Fibroblast of skin of left quadriceps (primary cell): ENCODE measurements at regions not wholly inside any gene's neighbourhood (a gene's known extent, or its start where the extent isn't known, plus 50 kb on each side); places are given as distances from the start of the nearest gene placed in this dataset.

Experiments used
- DNase-seq, 2 experiments: peaks; one replicate each; pipeline ENCODE4 v3.0.0-alpha.2; 2013; ENCODE audit warnings: low read depth in 2 of 2

DNA sequence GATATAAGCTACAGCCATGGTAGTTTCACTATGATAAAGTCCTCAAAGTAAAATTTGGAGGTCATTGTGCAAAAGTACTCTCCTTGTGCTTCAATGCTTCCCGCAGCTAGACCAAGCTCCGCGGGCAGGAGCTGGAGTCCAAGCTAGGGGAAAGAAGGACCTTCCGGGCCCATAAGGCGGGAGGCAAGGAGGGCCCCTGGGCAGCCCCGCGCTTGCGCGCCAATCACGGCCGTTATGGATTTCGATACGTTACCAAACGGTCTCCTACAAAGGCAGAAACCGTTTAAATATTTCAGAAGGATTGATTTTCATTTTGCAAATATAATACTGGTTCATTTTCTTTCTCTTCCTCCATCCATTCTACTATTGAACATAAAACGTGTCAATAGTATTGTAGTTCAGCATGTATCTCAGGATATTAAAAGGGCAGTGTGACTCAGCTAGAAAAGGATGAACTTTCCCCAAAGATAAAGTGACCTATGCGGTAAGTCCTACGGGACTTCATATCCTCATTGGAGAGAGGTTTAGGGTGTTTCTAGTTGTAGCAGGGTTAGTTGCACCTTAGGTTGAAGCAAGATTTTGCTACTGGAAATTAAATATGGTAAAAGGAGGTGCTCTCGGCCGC is 128.0 kb downstream of the KIF20B start:
- no peak for DNase-seq

DNA sequence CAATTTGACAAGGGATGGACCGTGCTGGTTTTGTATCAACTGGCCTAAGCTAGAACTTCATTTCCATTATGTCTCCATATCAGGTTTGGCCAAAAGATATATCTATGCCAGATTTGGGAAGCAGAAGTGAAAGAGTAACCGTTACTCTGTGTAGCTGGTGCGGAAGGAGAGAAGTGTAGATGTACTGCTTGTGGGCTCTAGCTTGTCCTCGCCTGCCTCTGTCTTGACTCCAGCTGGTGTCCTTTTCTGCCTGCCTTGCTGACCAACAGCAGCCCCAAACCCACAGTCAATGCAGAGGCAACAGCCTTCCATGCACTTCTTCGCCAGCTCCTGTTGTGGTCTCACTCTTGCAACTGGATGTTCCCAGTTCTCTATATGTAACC is 128.5 kb downstream of the KIF20B start:
- DNase-seq: no peak

DNA sequence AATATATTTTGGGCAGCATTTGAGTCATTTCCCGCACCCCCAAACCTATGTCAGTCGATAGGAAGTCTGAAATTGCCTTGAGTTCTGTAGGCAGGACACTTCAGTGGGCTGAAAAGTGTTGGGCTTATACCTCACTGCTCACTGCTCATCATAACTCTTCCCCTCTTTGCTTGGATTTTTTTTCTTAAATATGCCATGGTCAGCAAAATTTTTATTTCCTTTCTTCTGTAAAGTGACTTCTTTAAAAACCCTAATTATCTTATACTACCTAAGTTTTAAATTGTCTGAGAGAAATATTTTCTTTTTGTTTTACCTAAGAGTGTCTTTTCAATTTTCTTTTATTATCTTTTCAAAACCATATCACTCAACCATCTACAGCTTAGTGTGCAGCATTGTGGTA is 129.2 kb downstream of the KIF20B start:
- no peak for DNase-seq

DNA sequence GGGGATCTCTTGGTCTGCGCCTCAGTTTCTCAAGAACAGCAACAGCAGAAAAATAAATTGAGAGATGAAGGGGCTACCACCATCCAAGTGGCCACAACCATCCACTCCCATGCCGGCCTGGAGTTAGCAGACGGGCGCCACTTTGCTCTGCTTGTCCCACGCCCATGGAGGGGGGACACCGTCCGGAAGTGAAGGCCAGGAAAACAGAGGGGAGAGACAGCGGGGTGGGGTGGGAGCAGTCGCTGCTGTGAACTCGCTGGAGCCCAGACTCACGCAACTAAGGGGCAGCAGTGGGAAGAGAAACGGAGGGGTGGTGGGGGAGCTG is 135.4 kb downstream of the KIF20B start:
- no peak for DNase-seq

DNA sequence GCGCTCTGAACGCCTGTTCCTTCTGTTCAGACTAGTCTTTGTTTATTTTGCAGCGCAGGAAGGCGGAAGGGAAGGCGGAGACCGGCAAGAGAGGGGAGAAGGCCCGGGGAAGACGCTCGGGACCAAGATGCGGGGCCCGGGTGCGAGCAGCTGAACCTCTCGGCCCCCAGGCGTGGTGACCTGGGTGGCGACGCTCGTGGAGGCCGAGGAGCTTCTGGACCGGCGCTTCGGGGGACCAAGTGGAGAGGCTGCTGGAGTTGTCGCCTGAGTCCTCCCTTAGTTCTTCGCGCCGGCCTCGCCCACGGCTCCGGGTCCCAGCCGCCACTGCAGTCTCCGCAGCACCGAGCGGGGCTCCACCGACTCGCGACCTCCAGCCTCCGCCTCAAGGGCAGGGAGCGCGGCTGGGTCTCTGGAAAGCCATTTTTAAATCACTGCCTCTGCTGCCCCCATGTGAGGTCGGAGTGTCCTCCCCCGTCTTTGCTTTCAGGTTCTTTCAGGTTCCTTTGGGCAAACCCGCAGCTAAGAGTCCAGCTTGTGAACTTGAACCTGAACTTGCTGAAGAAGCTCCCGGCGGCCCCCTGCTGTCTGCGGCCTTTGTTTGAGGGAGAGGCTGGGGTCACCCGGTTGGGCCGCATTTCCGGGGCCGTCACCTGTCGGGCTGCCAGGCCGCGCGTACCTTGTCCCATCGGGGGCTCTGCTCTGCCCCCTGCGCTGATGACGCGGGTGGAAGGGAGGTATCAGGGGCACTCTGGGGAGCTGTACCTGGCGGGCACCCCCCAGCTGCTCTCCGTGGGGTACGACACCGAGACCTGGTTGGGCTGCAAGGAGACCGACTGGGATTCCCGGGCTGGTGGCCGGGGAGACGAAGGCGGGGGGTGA is 136.0 kb downstream of the KIF20B start:
- no peak for DNase-seq

DNA sequence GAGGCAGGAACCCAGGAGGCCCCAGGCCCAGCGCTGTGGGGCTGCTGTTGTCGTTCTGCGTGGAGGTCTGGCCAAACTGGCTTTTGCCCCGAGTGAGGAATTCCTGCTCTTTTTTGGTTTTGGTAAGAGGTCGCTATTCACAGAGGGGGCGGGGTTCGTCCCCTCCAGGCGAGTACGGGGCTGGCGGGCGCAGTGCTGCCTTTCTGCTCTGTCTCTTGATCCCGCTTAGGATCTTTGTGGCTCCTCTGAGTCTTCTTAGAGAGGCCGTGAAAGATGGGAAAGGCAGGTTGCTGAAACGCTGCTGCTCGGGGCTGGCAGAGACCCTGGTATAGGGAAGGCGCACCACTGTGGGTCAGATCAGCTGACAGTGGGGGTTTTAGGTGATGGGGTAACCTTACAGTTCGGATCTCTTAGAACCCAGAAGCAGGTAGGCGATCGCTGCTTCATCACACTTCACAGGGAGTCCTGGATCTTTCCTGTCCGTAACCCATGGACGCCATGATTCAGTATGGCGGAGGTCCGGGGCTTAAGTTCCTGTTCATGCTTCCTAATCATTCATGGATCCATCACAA is 136.7 kb downstream of the KIF20B start:
- no peak for DNase-seq

DNA sequence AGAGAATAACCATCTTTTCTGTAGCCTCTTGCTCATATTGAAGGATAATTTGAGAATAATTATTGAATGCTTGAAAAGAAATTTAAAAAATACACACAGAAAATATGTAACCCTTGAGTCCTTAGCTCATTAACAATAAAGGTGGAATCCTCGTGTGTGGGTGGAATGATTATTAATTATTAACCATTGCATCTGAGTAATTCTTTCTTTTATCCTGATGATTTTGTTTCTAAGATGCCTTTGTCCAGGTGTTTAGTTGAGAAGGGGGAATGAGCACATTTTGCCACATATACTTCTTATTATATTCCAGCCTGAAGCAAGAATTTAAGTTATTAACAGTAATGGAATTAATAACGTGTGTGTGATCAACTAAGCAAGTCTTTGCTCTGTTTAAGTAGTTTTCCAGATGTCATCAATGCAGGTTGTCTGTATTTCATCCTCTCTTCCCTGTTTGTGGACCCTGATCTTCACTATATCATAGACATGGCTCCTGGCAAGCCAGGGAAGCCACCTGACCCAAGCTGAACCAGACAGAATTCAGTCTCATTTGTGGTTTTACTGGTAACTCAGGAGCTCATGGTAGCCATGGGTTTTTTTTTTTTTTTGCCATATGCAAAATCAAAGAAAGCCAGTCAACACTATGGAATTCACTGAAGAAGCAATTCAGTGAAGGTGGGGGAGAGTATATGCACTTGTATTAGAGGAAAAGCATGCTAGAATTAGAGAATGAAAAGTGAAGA is 144.3 kb downstream of the KIF20B start:
- DNase-seq: no peak

DNA sequence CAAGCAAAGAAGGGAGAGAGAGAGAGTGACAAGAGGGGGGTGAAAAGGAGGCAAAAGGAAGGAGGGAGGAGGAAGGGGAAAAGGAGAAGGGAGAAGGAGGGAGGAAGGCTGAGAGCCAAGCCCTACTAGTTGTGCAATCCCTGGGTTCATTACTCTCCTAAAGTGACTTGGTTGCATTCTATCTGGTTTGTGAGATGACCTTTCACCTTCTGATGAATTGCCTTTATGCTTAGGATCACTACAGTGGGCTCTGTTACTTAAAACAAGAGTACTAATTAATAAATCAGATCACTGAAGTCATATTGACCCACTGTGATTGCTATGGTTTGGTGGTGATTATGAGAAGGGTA is 144.9 kb downstream of the KIF20B start:
- no peak for DNase-seq

DNA sequence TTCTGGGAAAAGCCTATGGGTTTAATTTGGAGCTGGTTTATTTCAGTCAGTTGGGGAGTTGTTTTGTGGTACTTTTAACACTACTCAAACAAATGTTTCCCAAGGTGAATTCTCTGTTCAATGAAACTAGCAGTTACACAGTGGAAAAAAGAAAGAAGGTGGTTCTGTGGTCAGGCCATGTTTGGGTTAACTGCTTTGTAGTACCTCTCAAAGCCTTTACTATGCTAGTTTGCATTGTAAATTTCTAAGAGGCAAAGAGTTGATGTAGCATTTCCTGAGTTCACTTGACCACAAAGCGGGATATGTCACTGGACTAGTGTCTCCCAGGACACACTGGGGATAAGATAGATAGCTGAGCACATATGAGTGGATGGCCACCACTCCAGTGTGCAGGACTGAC is 145.4 kb downstream of the KIF20B start:
- no peak for DNase-seq

DNA sequence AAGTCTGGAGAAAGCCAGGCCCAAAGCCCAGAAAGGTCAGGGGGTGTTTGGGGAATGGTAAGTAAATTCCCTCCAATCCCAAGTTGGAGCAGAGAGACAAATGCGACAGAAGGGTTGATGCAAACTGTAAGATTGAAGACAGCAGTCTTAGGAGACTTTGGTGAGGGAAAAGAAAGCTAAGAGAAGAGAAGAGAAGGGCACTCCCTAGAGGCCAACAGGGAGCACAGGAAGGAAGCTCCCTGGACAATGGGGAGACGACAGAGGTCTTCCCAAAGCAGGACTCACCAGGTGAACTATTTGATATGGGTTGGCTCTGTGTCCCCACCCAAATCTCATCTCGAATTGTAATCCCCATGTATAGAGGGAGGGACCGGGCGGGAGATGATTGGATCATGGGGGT is 151.5 kb downstream of the KIF20B start:
- no peak for DNase-seq

DNA sequence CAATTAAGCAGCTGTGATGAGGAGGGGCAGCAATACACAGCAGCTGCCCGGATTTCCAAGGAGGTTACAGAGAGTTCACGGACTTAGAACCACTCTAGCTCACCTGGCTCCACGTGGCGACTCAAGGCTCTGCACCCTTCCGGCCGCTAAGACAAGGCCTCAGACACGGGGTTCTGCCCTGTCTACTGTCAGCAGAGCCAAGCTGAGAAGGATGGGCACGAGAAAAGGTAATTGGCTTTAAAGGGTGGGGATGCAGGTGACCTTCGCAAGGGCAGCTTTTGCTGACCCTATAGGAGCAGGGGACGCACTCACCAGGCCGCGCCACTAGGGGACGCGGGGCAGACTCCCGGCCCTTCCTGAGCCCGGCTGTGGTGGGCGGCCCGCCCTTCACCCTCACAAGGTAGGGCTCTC is 152.4 kb downstream of the KIF20B start:
- no peak for DNase-seq

DNA sequence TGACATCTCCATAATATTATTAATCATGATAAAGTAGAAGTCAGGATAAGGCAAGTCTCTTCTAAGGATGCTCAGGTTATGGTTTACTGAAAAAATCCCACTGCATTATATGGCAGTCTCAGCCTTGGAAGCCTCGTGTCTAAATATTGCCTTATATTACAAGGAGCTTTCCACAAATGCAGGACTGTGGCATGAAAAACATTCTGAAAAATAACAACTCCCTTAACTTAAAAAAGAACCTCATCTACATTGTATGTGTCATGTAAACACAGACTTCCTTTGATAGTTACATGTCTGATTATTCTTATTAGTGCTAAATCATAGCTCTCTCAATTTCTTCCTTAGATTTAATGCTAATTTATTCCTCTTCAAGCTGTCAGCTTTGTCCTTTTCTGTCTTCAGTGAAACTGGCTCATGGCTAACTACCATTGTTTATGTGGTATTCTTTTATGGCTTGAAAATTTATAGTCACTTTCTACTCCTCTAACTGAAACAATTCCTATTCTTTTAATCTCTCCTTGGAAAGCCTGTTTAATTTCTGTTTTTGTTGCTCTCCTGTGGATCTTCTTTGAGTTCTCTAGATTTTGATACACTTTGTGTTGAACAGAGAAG is 156.1 kb downstream of the KIF20B start:
- DNase-seq: no peak

DNA sequence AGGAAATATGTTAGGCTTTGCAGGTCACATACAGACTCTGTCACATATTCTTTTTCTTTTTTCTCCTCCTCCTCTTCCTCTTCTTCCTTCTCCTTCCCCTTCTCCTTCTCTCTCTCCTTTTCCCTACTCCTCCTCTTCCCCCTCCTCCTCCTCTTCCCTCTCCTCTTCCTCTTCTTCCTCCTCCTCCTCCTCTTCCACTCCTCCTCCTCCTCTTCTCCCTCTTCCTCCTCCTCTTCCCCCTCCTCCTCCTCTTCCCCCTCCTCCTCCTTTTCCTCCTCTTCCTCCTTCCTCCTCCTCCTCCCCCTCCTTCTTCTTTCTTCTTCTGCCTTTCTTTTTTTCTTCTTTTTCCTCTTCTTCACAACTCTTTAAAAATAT is 159.8 kb downstream of the KIF20B start:
- DNase-seq: no peak

DNA sequence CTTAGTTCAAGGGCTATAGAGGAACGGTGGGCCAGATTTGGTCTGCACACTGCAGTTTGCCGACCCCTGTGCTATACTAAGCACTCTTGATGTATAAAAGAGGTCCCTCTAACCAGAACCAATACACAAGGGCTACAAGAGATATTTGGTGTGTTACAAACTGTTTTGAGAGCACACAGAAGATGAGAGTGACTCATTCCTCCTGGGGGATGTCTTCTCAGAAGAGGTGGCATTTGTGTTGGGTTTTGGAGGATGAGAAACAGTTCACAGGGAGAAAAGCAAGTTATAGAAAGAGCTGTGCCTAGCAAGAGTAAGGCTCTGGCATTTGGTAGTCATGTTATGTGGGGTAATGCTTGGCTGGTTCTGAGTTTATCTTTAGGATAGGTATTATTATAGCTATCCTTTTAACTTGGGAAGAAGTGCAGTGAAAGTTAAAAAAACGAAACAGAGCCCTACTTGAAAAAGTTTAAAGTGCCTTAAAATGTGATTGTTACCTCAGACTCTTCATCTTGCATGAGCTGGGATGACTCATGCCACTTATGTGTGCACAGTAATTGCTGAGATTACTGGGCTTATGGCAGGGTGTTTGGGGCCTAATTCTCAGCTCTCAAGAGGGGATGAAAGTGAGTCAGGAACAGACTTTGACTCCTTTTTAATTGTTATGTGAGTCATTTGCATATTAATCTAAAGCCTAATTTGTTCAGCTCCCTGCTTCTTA is 160.4 kb downstream of the KIF20B start:
- peak; percentile 30 to 31 for DNase-seq

DNA sequence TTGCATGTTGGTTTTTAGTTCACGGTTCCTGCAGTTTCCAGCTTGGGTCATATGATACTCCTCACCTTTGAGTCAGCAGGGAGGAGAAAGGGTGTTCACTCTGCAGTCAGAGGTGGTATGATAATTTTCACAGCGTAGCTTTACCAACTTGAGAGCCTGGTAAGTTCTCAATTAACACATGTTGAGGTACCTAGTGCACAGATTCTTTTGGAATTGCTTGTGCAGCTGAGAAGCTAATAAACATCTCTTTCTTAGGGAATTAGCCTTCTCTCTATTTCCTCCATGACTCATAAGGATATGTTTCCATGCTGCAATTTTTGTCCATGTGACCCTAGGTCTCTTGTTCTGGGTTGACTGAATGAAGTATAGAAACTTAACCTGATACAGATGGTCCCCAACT is 166.6 kb downstream of the KIF20B start:
- DNase-seq: peak in 1 of 2 experiments; percentile 3

DNA sequence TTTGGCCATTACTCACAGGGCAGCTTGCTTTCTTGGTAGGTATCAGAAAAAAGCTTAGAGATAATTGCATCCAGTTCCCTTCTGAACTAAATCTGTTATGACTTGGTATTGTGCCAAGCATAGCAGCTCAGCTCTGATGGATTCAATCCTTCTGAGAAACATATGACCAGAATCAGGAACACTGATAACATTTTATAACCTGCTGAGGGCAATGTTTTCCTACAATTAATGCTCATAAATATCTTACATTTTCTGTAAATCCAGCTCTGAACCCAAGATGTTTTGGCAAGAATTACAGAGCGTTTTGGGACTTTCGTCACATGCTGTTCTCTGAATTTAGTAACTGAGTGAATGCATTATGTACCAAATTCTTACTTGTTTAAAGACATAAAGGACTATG is 167.8 kb downstream of the KIF20B start:
- peak in 1 of 2 experiments; percentile 21 for DNase-seq

DNA sequence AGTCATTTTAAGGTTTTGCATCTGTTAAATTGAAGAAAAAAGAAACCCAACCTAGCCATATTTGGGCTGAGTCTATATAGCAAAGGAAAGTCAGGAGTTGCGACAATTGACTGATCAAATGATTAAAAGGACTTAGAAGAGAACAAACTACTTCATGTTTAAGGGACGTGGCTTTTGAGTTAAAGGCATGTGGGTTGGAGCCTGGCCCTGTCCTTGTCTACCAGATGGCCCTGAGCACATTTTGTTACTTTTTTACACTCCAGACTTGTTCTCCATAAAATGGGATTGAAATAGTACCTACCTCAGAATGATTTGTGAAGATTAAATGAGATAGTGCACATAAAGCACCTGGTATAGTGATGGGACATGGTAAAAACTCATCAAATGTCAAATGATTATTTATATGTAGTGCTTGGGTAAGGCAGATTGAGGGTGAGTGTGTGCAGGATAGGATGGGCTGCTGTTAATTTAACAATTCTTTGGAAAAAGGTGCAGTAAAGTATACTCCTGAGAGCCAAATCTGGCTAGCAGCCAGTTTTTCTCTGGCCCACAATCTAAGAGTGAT is 168.3 kb downstream of the KIF20B start:
- DNase-seq: no peak

DNA sequence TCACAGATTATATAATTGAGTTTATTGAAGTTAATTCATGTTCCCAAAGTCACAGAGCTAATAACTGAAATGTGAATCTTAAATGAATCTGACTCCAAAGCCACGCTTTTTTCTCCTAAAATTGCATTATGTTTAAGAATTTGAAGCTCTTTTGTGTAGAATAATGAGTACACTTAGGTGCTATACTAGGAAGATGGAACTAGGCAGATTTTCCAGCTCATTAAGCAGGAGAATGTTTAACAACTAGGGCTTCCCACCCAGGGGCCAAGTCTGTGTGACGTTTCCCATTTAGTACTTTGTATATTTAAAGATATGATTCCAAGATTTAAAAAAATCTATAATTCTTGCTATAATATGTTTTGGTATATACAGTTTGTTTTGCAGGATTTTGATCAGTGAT is 169.5 kb downstream of the KIF20B start:
- DNase-seq: no peak

DNA sequence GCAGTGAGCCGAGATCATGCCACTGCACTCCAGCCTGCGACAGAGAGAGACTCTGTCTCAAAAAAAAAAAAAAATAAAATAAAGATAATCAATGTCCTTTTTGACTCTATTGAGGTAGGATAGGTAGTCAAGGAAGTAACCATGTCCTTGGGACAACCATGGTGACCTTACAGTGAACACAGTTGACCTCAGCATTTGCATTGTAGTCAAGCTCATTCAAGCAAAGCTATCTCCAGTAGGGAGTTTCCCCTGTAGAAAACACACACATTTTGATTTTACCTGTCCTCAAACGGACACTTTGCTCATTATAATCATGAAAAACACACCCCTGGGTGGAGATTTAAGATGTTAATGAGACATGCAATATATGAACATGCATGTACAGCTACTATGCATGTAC is 171.7 kb downstream of the KIF20B start:
- no peak for DNase-seq

DNA sequence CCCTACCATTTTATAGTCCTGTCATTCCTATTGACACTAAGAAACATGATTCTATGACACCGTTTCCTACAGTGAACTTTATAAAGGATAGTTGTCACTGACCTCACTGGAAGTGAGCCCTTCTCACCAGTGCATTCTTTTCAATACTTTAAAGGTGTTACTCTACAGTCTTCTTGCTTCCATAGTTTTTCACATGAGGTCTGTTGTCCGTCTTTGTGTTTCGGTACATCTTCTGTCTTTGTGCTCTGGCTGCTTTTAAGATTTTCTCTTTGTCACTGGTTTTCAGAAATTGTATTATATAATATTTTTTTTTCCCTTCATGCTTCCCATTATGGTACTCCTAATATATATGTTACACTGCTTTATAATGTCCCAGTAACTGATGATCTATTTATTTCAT is 174.2 kb downstream of the KIF20B start:
- no peak for DNase-seq

DNA sequence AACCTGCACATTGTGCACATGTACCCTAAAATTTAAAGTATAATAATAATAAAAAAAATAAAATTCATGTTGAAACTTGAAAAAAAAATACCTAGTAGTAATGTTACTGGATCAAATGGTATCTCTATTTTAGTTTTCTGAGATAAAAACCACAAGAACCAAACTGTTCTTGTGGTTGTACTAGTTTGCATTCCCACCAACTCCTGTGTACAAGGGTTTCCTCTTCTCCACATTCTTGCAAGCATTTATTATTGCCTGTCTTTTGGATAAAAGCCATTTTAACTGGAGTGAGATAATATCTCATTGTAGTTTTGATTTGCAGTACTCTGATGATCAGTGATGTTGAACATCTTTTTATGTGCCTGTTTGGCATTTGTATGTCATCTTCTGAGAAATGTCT is 177.7 kb downstream of the KIF20B start:
- no peak for DNase-seq
